ENCODE measurements at regions not wholly inside any gene's neighbourhood (a gene's known extent, or its start where the extent isn't known, plus 50 kb on each side); places are given as distances from the start of the nearest gene placed in this dataset.

DNA sequence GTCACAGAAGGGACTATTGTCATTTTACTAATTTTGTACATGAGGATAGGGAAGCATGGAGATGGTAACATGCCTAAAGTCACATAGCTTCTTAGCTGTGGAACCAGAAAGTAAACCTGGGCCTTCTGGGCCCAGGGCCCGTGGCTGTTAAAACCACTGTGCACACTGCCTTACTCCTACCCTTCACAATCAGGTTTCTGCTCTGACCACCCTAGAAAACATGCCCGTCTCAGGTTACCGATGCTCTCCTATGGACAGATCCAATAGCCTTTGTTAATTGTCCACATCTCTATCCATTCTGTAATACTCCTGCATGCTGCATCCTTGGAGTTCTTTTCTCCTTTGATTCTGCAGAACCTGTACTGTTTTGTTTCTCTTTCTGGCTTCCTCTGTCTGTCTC lies 79.0 kb upstream of the TACR1 start:
- peaks cover 0 to 6% (median 2%) of the 10 kb centered on the region in 7 donors for H3K9me3 Mint-ChIP-seq
- Histone ChIP-seq H2AFZ (ENCODE audit: insufficient read depth, low read depth, low read length, poor library complexity, severe bottlenecking) (no peak overlapping the region), H3K36me3 (replicated peaks in 1 of 2; ENCODE audit: control insufficient read depth in 1 of 2, insufficient read depth in 2 of 2, low read length in 2 of 2) (no peaks in the 10 kb centered on the region), H3K9ac (ENCODE audit: insufficient read depth, low read length, poor library complexity, severe bottlenecking) (no peak overlapping the region), H3K79me2 (ENCODE audit: insufficient read depth, low read length) (no peaks in the 10 kb centered on the region), H3K4me2 (replicated peaks; ENCODE audit: extremely low read depth, low read length, poor library complexity, severe bottlenecking) (no peak overlapping the region), H3K4me3 (replicated peaks in 1 of 3; ENCODE audit: low read depth in 2 of 3, low read length in 3 of 3) (no peak overlapping the region), H4K20me1 (ENCODE audit: insufficient read depth, low read length) (no peaks in the 10 kb centered on the region), H3K9me3 (replicated peaks in 1 of 2; ENCODE audit: control insufficient read depth in 1 of 2, insufficient read depth in 1 of 2, low read length in 2 of 2) (peaks cover 0 to 3% of the 10 kb centered on the region in 2 donors), H3K4me1 (ENCODE audit: control insufficient read depth in 1 of 2, insufficient read depth in 2 of 2, low read length in 2 of 2) (no peaks in the 10 kb centered on the region), H3K27me3 (ENCODE audit: control insufficient read depth in 2 of 2, insufficient read depth in 2 of 2, low read length in 2 of 2) (no peaks in the 10 kb centered on the region), H3K27ac (ENCODE audit: low read depth in 1 of 2, low read length in 2 of 2) (no peak overlapping the region)
- H3K27ac Mint-ChIP-seq: no peak overlapping the region
- 96% methylated on average over 3 of the region's 3 CpGs for WGBS (ENCODE audit: insufficient coverage)
- H3K27me3 Mint-ChIP-seq (ENCODE audit: low read depth in 3 of 3): peaks cover 0 to 11% (median 2%) of the 10 kb centered on the region in 3 donors
- intact Hi-C loops (cut with micrococcal nuclease): no loop called here
- DNase-seq: no peak
- no peak overlapping the region for H3K4me3 Mint-ChIP-seq
- H3K4me1 Mint-ChIP-seq: no peaks in the 10 kb centered on the region
- TF ChIP-seq CTCF (IDR thresholded peaks at IDR 0.05): no peak
- H3K36me3 Mint-ChIP-seq: no peaks in the 10 kb centered on the region

DNA sequence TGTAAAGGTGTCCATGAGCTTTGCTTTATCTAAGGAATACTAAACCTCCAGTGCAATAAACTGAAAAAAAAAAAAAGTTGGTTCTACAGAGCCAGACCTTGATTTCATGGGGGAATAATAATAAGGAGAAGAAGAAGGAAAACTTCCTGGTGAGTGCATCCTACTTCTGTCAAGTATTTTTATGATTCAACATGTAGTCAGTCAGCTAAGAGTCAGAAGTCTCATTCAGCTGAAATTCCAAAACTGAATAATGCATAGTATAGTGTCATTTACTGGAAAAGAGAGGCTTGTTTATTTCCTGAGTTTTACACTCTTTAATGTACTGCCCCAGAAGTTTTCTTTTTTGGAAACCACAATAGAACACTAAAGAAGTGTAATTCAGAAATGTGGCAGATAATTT lies 77.8 kb upstream of the TACR1 start:
- Histone ChIP-seq H3K27ac (ENCODE audit: low read depth in 1 of 2, low read length in 2 of 2) (no peak overlapping the region), H3K79me2 (ENCODE audit: insufficient read depth, low read length) (no peaks in the 10 kb centered on the region), H2AFZ (ENCODE audit: insufficient read depth, low read depth, low read length, poor library complexity, severe bottlenecking) (no peak overlapping the region), H3K4me2 (replicated peaks; ENCODE audit: extremely low read depth, low read length, poor library complexity, severe bottlenecking) (no peak overlapping the region), H3K9ac (ENCODE audit: insufficient read depth, low read length, poor library complexity, severe bottlenecking) (no peak overlapping the region), H4K20me1 (ENCODE audit: insufficient read depth, low read length) (no peaks in the 10 kb centered on the region), H3K27me3 (ENCODE audit: control insufficient read depth in 2 of 2, insufficient read depth in 2 of 2, low read length in 2 of 2) (no peaks in the 10 kb centered on the region), H3K4me1 (ENCODE audit: control insufficient read depth in 1 of 2, insufficient read depth in 2 of 2, low read length in 2 of 2) (no peaks in the 10 kb centered on the region), H3K9me3 (replicated peaks in 1 of 2; ENCODE audit: control insufficient read depth in 1 of 2, insufficient read depth in 1 of 2, low read length in 2 of 2) (peaks cover 0 to 3% of the 10 kb centered on the region in 2 donors), H3K36me3 (replicated peaks in 1 of 2; ENCODE audit: control insufficient read depth in 1 of 2, insufficient read depth in 2 of 2, low read length in 2 of 2) (no peaks in the 10 kb centered on the region), H3K4me3 (replicated peaks in 1 of 3; ENCODE audit: low read depth in 2 of 3, low read length in 3 of 3) (no peak overlapping the region)
- DNase-seq: no peak
- Mint-ChIP-seq H3K4me1 (no peaks in the 10 kb centered on the region), H3K27ac (no peak overlapping the region), H3K9me3 (peaks cover 0 to 6% (median 2%) of the 10 kb centered on the region in 7 donors), H3K36me3 (no peaks in the 10 kb centered on the region), H3K27me3 (ENCODE audit: low read depth in 3 of 3) (peaks cover 0 to 13% (median 5%) of the 10 kb centered on the region in 3 donors), H3K4me3 (no peak overlapping the region)
- intact Hi-C loops (cut with micrococcal nuclease): no loop called here
- no peak for TF ChIP-seq CTCF (IDR thresholded peaks at IDR 0.05)
